GM13976 (cell line): ENCODE measurements at regions not wholly inside any gene's neighbourhood (a gene's known extent, or its start where the extent isn't known, plus 50 kb on each side); places are given as distances from the start of the nearest gene placed in this dataset.

Experiments
- DNase-seq: peaks from one replicate; pipeline ENCODE4 v3.0.0; 2012; ENCODE audit warnings: low spot score
- CTCF ChIP-seq: IDR thresholded peaks from 2 replicates; pipeline ENCODE4 v1.5.1; 2012; ENCODE audit warnings: borderline replicate concordance, mild to moderate bottlenecking; ENCODE audit not compliant: insufficient read depth; ENCODE audit errors: extremely low read depth, missing control alignments, control extremely low read depth
- in situ Hi-C: fragments of 300-500 bp; cut with MboI; formaldehyde crosslinking; loops from one replicate; pipeline ENCODE4 v1.12.0; 2022; ENCODE audit warnings: low sequenced_read_pairs, mixed read lengths, inconsistent platforms; ENCODE audit not compliant: unreplicated experiment

DNA sequence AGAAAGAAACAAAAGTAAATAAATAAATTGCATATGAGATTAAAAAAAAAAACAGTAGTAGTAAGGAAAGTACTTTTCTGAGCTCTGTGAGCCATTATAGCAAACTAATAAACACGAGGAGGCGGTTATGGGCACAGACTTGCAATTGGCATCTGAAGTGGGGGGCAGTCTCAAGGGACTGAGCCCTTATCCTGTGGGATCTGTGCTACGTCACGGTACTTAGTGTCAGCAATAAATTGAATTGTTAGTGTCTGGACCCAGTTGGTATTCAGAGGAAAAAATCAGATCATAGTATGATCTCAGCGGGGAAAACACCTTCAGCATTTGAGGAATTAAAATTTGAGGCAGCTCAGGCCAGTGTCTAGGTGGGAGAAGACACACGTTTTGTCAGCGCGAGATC, 76.6 kb upstream of the TEX51 start:
- TF ChIP-seq CTCF = no peak
- no peak for DNase-seq
- in situ Hi-C loops = no loop called here

- in situ Hi-C loops = no loop called here
- TF ChIP-seq CTCF = no peak
- no peak for DNase-seq
These were observed 75.8 kb upstream of the TEX51 start for GRCh38 chr2:126822921-126823320.

DNA sequence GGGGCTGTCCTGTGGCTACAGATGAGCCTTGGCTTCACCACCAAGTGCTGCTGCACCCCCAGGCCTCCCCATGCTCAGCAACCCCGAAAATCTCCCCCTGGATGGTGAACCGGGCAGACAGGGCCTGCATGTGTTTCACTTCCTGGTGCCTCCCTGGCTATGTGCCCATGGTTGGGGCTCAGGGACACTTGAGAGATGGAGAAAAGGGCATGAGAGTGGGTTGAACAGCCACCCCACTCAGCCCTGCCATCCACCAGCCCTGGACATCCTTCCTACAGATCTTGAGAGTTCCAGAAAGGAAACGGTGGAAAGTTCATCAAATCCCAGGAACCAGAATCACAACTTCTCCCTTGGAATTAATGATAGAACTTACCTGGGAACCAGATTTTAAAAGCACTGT, 74.7 kb upstream of the TEX51 start:
- TF ChIP-seq CTCF = no peak
- in situ Hi-C loops = no loop called here
- no peak for DNase-seq

DNA sequence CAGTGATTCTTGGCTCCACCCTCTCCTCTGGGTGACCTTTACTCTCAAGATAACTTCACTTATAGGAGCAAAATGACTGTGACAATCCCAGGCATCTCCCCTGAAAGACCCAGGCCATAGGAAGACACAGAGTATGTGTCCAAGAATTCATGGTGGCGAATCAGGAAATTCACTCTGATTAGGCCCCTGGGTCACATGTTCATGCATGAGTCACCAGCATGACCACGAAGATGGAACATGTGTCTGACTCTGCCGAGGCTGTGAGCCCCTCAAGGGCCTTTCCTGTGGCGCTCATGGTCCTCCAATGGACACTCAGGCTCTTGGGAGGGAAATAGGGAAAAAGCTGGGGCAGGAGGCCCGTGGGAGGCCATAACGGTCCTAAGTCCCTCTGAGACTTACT, 74.0 kb upstream of the TEX51 start:
- in situ Hi-C loops = no loop called here
- DNase-seq = no peak
- TF ChIP-seq CTCF = no peak

- no peak for DNase-seq
- TF ChIP-seq CTCF = no peak
- in situ Hi-C loops = no loop called here
These were observed 73.4 kb upstream of the TEX51 start for GRCh38 chr2:126825316-126825715.

DNA sequence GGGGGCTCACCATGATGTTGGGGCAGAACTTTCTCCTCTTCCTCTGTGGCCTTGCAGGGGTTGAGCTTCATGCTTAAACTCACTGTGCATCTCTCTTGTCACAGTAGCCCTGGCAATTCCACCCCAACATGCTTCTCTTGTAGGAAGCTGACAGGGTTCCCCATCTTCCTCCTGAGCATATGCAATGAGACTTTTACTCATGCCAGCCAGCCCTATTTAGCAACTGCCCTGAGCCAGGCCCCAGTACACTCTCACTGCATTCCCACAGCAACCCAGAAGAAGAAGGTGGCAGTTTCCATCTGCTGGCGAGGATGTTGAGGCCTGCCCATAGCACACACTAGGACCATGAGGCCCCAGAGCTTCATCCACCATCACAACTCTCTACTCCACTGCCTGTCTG, 72.2 kb upstream of the TEX51 start:
- TF ChIP-seq CTCF = no peak
- DNase-seq = no peak
- in situ Hi-C loops = no loop called here

GRCh38 chr2:126827371-126827770, 71.3 kb upstream of the TEX51 start:
- TF ChIP-seq CTCF = no peak
- DNase-seq = no peak
- in situ Hi-C loops = no loop called here
